LNCaP clone FGC (cell line): ENCODE measurements at regions not wholly inside any gene's neighbourhood (a gene's known extent, or its start where the extent isn't known, plus 50 kb on each side); places are given as distances from the start of the nearest gene placed in this dataset.
A peak's percentile ranks its signal among the peaks of the same experiment; 100 is the strongest.

ENCODE experiments used
- DNase-seq: peaks from one replicate; pipeline ENCODE4 v3.0.0-alpha.2; 2011; ENCODE audit warnings: low read depth
- H3K4me3 ChIP-seq: 2 replicates; pipeline ENCODE4 v1.5.1; 2011; ENCODE audit warnings: mild to moderate bottlenecking, low read depth, low read length, control low read depth
- CTCF ChIP-seq: IDR thresholded peaks from 2 replicates; pipeline ENCODE4 v1.5.1; 2012; ENCODE audit warnings: mild to moderate bottlenecking; ENCODE audit not compliant: control insufficient read depth, insufficient read depth; ENCODE audit errors: extremely low read depth

GRCh38 chr1:108046026-108046425 lies 81.0 kb upstream of the VAV3 start:
- no peak overlapping the region for H3K4me3 ChIP-seq
- no peak for TF ChIP-seq CTCF
- DNase-seq: no peak

- no peak for TF ChIP-seq CTCF
- DNase-seq: peak; percentile 7
- no peak overlapping the region for H3K4me3 ChIP-seq
Observed at GRCh38 chr1:108045460-108045859, 80.5 kb upstream of the VAV3 start.

- no peak overlapping the region for H3K4me3 ChIP-seq
- DNase-seq: no peak
- no peak for TF ChIP-seq CTCF
Observed at GRCh38 chr1:108044318-108044717, 79.3 kb upstream of the VAV3 start.

GRCh38 chr1:108043707-108044106 lies 78.7 kb upstream of the VAV3 start:
- DNase-seq: no peak
- no peak overlapping the region for H3K4me3 ChIP-seq
- no peak for TF ChIP-seq CTCF

- H3K4me3 ChIP-seq: no peak overlapping the region
- no peak for TF ChIP-seq CTCF
- no peak for DNase-seq
Observed at GRCh38 chr1:108042610-108043009, 77.6 kb upstream of the VAV3 start.

GRCh38 chr1:108041360-108042142 lies 76.6 kb upstream of the VAV3 start:
- H3K4me3 ChIP-seq: no peak overlapping the region
- no peak for TF ChIP-seq CTCF
- DNase-seq: peak; percentile 50

- H3K4me3 ChIP-seq: no peak overlapping the region
- no peak for DNase-seq
- no peak for TF ChIP-seq CTCF
Observed at GRCh38 chr1:108038653-108039236, 73.8 kb upstream of the VAV3 start.
